A549 (cell line): ENCODE measurements at regions not wholly inside any gene's neighbourhood (a gene's known extent, or its start where the extent isn't known, plus 50 kb on each side); places are given as distances from the start of the nearest gene placed in this dataset.

ENCODE experiments used
- ATAC-seq, 2 experiments: fragments of 200-7000 bp in 1 of 2; fragments of >200 bp in 1 of 2; cut with Nextera tagmentation in 1 of 2; cut with Tn5 transposase in 1 of 2; 3 replicates each; pipeline versions ENCODE4 v1.8.0 to v1.9.1; 2018 to 2020; ENCODE audit warnings: mild to moderate bottlenecking in 1 of 2, moderate library complexity in 1 of 2
- CTCF ChIA-PET: fragments of 300-600 bp; sonication (Branson Sonifier 250); formaldehyde crosslinking; extraction: SDS; loops from one replicate; lab custom pipeline; 2021; ENCODE audit warnings: antibody characterized with exemption, inconsistent platforms; lab: Yijun Ruan, JAX
- POLR2A ChIA-PET: fragments of 350-600 bp; formaldehyde crosslinking; extraction: SDS; loops from one replicate; lab custom pipeline; 2021; ENCODE audit warnings: antibody characterized with exemption, inconsistent platforms; lab: Yijun Ruan, JAX
- DNase-seq, 2 experiments: peaks; one replicate each; pipeline versions ENCODE4 v3.0.0 to v3.0.0-alpha.2; 2011 to 2016; ENCODE audit warnings: low read depth in 1 of 2, low spot score in 1 of 2
- FAIRE-seq: peaks from 2 replicates; lab custom pipeline; 2011; peaks lifted over from hg19 to GRCh38; lab: Jason Lieb, UNC
- H3K27ac ChIP-seq, 2 experiments: fragments of >200 bp; sonication (Bioruptor Twin); formaldehyde crosslinking; 3 replicates each; pipeline ENCODE4 v1.5.1; 2016 to 2017
- H3K4me1 ChIP-seq: fragments of >200 bp; sonication (Bioruptor Twin); formaldehyde crosslinking; 3 replicates; pipeline ENCODE4 v1.6.1; 2016
- H3K4me2 ChIP-seq: fragments of >200 bp; sonication (Bioruptor Twin); formaldehyde crosslinking; 3 replicates; pipeline ENCODE4 v1.6.1; 2016
- H3K4me3 ChIP-seq: fragments of >200 bp; sonication (Bioruptor Twin); formaldehyde crosslinking; 3 replicates; pipeline ENCODE4 v1.5.1; 2016
- H3K9me3 ChIP-seq: fragments of >200 bp; sonication (Bioruptor Twin); formaldehyde crosslinking; 3 replicates; pipeline ENCODE4 v1.6.1; 2016
- CEBPB ChIP-seq, 2 experiments: fragments of >200 bp in 1 of 2; sonication (Bioruptor Twin) in 1 of 2; formaldehyde crosslinking in 1 of 2; IDR thresholded peaks; 2 replicates each; pipeline ENCODE4 v1.6.1; 2012 to 2016
- CHD2 ChIP-seq: fragments of 150-350 bp; IDR thresholded peaks from 2 replicates; pipeline ENCODE4 v1.6.1; 2014; ENCODE audit warnings: low read length; ENCODE audit not compliant: partially characterized antibody
- ESRRA ChIP-seq: fragments of 150-350 bp; IDR thresholded peaks from 2 replicates; pipeline ENCODE4 v1.6.1; 2014; ENCODE audit warnings: mild to moderate bottlenecking, low read length, borderline replicate concordance
- FOSB ChIP-seq: fragments of 250-450 bp; sonication (Bioruptor Pico); IDR thresholded peaks from 2 replicates; pipeline ENCODE4 v1.5.0; 2020; ENCODE audit warnings: mild to moderate bottlenecking, moderate library complexity
- FOXS1 ChIP-seq: fragments of 250-450 bp; sonication (Bioruptor Pico); IDR thresholded peaks from 2 replicates; pipeline ENCODE4 v1.5.0; 2020; ENCODE audit warnings: mild to moderate bottlenecking, moderate library complexity
- GATA3 ChIP-seq: IDR thresholded peaks from 2 replicates; pipeline ENCODE4 v1.6.1; 2012; ENCODE audit warnings: borderline replicate concordance
- HOXA7 ChIP-seq: fragments of 250-450 bp; sonication (Bioruptor Pico); IDR thresholded peaks from 2 replicates; pipeline ENCODE4 v1.5.0; 2020; ENCODE audit warnings: mild to moderate bottlenecking, moderate library complexity
- HOXB5 ChIP-seq: fragments of 250-450 bp; sonication (Bioruptor Pico); IDR thresholded peaks from 2 replicates; pipeline ENCODE4 v1.5.0; 2020; ENCODE audit warnings: mild to moderate bottlenecking, moderate library complexity
- JUN ChIP-seq, 2 experiments: fragments of >200 bp; sonication (Bioruptor Twin); formaldehyde crosslinking; IDR thresholded peaks; 2 replicates in 1 of 2; 3 replicates in 1 of 2; pipeline ENCODE4 v1.6.1; 2016 to 2017
- KDM1A ChIP-seq: fragments of 200-600 bp; sonication (generic); IDR thresholded peaks from 2 replicates; pipeline ENCODE4 v1.6.1; 2016; ENCODE audit warnings: low read depth, mild to moderate bottlenecking
- KDM5A ChIP-seq: fragments of 200-600 bp; sonication (generic); IDR thresholded peaks from 2 replicates; pipeline ENCODE4 v1.6.1; 2016; ENCODE audit warnings: antibody characterized with exemption, mild to moderate bottlenecking
- MAZ ChIP-seq: fragments of 150-350 bp; IDR thresholded peaks from 2 replicates; pipeline ENCODE4 v1.6.1; 2014; ENCODE audit warnings: antibody characterized with exemption, low read depth, low read length, borderline replicate concordance
- MYC ChIP-seq: IDR thresholded peaks from 2 replicates; pipeline ENCODE4 v1.6.1; 2012; ENCODE audit warnings: mild to moderate bottlenecking, inconsistent platforms, low read length, improper control_type of control experiment, borderline replicate concordance
- NR3C1 ChIP-seq: fragments of >200 bp; sonication (Bioruptor Twin); formaldehyde crosslinking; IDR thresholded peaks from 3 replicates; pipeline ENCODE4 v1.6.1; 2017
- POLR2A ChIP-seq: IDR thresholded peaks from 2 replicates; pipeline ENCODE4 v1.6.1; 2012; ENCODE audit warnings: mild to moderate bottlenecking, low read length
- RARB ChIP-seq: fragments of 250-450 bp; sonication (Bioruptor Pico); IDR thresholded peaks from 2 replicates; pipeline ENCODE4 v1.8.0; 2021; ENCODE audit warnings: mild to moderate bottlenecking, moderate library complexity
- TFCP2L1 ChIP-seq: fragments of 250-450 bp; sonication (Bioruptor Pico); IDR thresholded peaks from 2 replicates; pipeline ENCODE4 v1.5.0; 2021; ENCODE audit warnings: mild to moderate bottlenecking
- ZFP36 ChIP-seq: fragments of 450-650 bp; IDR thresholded peaks from 2 replicates; pipeline ENCODE4 v1.6.1; 2014; ENCODE audit warnings: borderline replicate concordance; ENCODE audit not compliant: partially characterized antibody
- ZNF302 ChIP-seq: fragments of 250-450 bp; sonication (Bioruptor Pico); IDR thresholded peaks from 2 replicates; pipeline ENCODE4 v1.9.0; 2021; ENCODE audit warnings: inconsistent platforms, mild to moderate bottlenecking, moderate library complexity
- ZSCAN20 ChIP-seq: fragments of 250-450 bp; sonication (Bioruptor Pico); IDR thresholded peaks from 2 replicates; pipeline ENCODE4 v1.8.0; 2022; ENCODE audit warnings: mild to moderate bottlenecking, moderate library complexity
- WGBS: methylation state at CpG from one replicate; pipeline ENCODE4 v1.1.6; 2017; ENCODE audit errors: missing lambda C conversion rate; 5-methylcytosine and 5-hydroxymethylcytosine counted together
- TF ChIP-seq, protein P1 (sequence below): fragments of >200 bp; sonication (Bioruptor Twin); formaldehyde crosslinking; IDR thresholded peaks from 3 replicates; pipeline ENCODE4 v1.5.1; 2016
- TF ChIP-seq, protein P2 (sequence below): fragments of 450-650 bp; IDR thresholded peaks from 2 replicates; pipeline ENCODE4 v1.6.1; 2014; ENCODE audit warnings: antibody characterized with exemption
- TF ChIP-seq, protein P3 (sequence below): IDR thresholded peaks from 2 replicates; pipeline ENCODE4 v1.6.1; 2012
- TF ChIP-seq, protein P4 (sequence below): fragments of 200-600 bp; sonication (generic); IDR thresholded peaks from 2 replicates; pipeline ENCODE4 v1.6.1; 2016; ENCODE audit warnings: antibody characterized with exemption, mild to moderate bottlenecking, moderate library complexity
- TF ChIP-seq, protein P5 (sequence below): fragments of 150-350 bp; IDR thresholded peaks from 2 replicates; pipeline ENCODE4 v1.6.1; 2014; ENCODE audit warnings: low read depth, mild to moderate bottlenecking, low read length

DNA sequence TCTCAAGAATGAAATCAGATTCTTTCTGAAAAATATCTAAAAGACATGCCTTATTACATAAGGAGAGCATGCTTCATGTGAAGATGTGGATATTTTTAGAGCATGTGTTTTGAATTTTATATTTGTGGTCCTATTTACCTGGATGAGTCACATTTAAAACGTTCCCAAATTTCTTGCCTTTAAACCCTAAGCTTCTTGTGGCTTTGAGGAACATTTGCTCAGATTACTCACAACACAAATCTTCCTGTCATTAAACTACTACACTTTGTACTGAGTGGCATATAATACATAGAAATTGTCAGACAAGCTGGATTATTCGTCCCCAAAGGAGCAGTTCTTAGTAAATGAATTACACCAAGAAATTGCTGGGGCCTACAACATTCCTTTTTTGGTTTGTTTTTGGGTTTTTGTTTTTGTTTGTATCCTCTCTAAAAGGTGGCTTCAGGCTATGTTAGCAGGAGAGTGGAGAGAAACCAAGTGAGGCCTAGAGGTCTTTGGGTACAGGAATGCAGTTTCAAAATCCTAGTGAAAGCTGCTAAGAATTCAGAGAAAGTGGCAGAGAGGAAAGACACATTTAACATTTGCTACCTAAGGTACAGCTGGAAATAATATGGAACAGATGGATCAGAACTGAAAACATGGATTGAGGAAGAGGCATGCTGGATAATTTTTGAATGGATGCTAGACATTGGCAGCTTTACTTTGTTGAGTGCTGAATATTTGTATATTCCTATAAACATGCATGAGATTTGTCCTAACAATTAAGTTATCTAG lies 128.1 kb downstream of the RPL22L1 start:
- no peak for DNase-seq
- Histone ChIP-seq H3K9me3 (no peaks in the 10 kb centered on the region), H3K4me3 (no peak overlapping the region), H3K27ac (peak overlapping the region in 1 of 2 experiments; percentile 58; a peak in 2 of 6 replicates), H3K4me2 (peak overlapping the region; percentile 45), H3K4me1 (peaks cover 34% of the 10 kb centered on the region)
- ChIA-PET CTCF (interaction anchor here (0.6 to 2.9 kb wide), 5 partner anchors 9 to 1081 kb away, joined by 3 to 10 read pairs (median 5); no protein-coding TSS in a partner anchor), POLR2A (no interaction called here)
- 6% methylated on average over 2 of the region's 2 CpGs for WGBS
- FAIRE-seq, result no peak
- no peak; a peak in 1 of 6 replicates for ATAC-seq
- TF ChIP-seq CHD2 (no peak), MYC (no peak), HOXA7 (CRISPR knock-in tag) (no peak), KDM1A (no peak), GATA3 (no peak), HOXB5 (CRISPR knock-in tag) (no peak), KDM5A (no peak), JUN (IDR thresholded peaks at IDR 0.05) (no peak), ESRRA (no peak), FOXS1 (CRISPR knock-in tag) (no peak), RARB (CRISPR knock-in tag) (no peak), ZFP36 (no peak), CEBPB (IDR thresholded peaks at IDR 0.05) (no peak)

DNA sequence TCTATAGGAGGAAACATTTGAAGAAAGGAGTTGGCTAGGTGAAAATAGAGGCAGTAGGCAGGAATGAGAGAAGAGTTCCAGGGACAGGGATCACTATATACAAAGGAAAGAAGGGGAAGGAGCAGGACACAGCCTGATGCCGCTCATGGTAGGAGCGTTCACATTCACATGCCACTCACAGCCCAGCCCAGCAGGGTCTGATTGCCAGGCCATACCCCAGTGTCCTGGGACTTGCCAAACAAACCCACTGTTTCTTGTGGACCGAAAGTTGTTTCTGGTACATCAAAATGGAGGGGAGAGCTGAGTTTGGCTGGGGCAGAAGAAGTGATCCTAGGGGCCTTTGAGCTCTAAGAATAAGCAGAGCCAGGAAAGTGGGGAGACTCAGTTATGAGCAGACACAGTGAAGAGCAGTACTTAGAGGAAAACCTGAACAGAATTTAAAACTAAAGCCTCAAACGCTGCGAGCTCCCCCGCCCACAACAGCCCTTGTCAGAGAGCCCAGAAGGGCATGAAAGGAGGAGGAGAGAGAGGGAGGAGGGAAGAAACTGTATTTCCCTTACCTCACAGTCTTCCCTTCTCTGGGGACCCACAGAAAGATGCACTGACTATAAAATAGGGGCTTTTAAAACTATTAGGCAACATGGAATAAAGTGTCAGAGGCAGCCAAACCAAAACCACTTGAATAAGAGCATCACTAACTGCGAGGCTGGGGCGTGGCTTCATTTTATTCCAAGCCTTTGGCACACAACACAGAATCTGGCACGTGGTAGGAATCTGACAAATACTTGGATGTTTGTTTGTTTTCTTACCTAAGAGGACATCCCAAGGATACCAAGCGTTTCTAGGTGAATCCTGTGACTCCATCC lies 129.0 kb downstream of the RPL22L1 start:
- Histone ChIP-seq H3K4me3 (no peak overlapping the region), H3K27ac (peak overlapping the region in 1 of 2 experiments; percentile 33; a peak in 3 of 6 replicates), H3K4me1 (peaks cover 33% of the 10 kb centered on the region), H3K9me3 (no peaks in the 10 kb centered on the region), H3K4me2 (peak overlapping the region; percentile 45)
- ATAC-seq (peak; percentile 82 to 86), FAIRE-seq (no peak), DNase-seq (peak; percentile 28 to 50)
- ChIA-PET CTCF (interaction anchor here (1.0 to 2.9 kb wide), 4 partner anchors 10 to 71 kb away, joined by 3 to 10 read pairs (median 7); no protein-coding TSS in a partner anchor), POLR2A (no interaction called here)
- 41% methylated on average over 10 of the region's 10 CpGs for WGBS
- TF ChIP-seq, protein P1, sequence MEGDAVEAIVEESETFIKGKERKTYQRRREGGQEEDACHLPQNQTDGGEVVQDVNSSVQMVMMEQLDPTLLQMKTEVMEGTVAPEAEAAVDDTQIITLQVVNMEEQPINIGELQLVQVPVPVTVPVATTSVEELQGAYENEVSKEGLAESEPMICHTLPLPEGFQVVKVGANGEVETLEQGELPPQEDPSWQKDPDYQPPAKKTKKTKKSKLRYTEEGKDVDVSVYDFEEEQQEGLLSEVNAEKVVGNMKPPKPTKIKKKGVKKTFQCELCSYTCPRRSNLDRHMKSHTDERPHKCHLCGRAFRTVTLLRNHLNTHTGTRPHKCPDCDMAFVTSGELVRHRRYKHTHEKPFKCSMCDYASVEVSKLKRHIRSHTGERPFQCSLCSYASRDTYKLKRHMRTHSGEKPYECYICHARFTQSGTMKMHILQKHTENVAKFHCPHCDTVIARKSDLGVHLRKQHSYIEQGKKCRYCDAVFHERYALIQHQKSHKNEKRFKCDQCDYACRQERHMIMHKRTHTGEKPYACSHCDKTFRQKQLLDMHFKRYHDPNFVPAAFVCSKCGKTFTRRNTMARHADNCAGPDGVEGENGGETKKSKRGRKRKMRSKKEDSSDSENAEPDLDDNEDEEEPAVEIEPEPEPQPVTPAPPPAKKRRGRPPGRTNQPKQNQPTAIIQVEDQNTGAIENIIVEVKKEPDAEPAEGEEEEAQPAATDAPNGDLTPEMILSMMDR, result no peak
- no peak for TF ChIP-seq CHD2
- TF ChIP-seq, protein P2, sequence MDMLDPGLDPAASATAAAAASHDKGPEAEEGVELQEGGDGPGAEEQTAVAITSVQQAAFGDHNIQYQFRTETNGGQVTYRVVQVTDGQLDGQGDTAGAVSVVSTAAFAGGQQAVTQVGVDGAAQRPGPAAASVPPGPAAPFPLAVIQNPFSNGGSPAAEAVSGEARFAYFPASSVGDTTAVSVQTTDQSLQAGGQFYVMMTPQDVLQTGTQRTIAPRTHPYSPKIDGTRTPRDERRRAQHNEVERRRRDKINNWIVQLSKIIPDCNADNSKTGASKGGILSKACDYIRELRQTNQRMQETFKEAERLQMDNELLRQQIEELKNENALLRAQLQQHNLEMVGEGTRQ, result peak; percentile 27; the same call in 1 of the 2 replicates
- no peak for TF ChIP-seq FOSB (CRISPR knock-in tag)
- no peak for TF ChIP-seq MAZ
- TF ChIP-seq, protein P3, sequence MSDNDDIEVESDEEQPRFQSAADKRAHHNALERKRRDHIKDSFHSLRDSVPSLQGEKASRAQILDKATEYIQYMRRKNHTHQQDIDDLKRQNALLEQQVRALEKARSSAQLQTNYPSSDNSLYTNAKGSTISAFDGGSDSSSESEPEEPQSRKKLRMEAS, result peak; percentile 55
- no peak for TF ChIP-seq POLR2A
- no peak for TF ChIP-seq NR3C1

DNA sequence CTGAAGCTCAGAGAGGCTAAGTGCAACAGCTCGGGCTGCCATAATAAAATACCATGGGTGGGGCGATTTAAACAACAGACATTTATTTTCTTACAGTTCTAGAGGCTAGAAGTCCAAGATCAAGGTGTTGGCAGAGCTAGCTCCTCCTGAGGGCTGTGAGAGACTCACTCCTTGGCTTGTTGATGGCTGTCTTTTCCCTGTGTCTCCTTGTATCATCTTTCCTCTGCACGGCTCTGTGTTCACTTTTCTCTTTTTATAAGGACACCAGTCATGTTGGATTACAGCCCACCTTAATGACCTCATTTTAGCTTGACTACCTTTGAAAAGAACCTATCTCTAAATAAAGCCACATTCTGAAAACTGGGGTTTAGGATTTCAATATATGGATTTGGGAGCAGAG lies 129.7 kb downstream of the RPL22L1 start:
- Histone ChIP-seq H3K27ac (no peak overlapping the region), H3K4me3 (no peak overlapping the region), H3K9me3 (no peaks in the 10 kb centered on the region), H3K4me2 (no peak overlapping the region), H3K4me1 (peaks cover 26% of the 10 kb centered on the region)
- WGBS, result 89% methylated on average over 3 of the region's 3 CpGs
- POLR2A ChIA-PET, result no interaction called here
- FAIRE-seq (no peak), ATAC-seq (no peak), DNase-seq (no peak)
- CTCF ChIA-PET, result interaction anchor here (1.0 to 2.9 kb wide), 3 partner anchors 9 to 70 kb away, joined by 3 to 10 read pairs (median 9); no protein-coding TSS in a partner anchor
- no peak for TF ChIP-seq ZNF302 (CRISPR knock-in tag)
- no peak for TF ChIP-seq CEBPB (IDR thresholded peaks at IDR 0.05)
- no peak for TF ChIP-seq NR3C1
- no peak for TF ChIP-seq POLR2A
- TF ChIP-seq ZSCAN20, result no peak
- TF ChIP-seq, protein P4, sequence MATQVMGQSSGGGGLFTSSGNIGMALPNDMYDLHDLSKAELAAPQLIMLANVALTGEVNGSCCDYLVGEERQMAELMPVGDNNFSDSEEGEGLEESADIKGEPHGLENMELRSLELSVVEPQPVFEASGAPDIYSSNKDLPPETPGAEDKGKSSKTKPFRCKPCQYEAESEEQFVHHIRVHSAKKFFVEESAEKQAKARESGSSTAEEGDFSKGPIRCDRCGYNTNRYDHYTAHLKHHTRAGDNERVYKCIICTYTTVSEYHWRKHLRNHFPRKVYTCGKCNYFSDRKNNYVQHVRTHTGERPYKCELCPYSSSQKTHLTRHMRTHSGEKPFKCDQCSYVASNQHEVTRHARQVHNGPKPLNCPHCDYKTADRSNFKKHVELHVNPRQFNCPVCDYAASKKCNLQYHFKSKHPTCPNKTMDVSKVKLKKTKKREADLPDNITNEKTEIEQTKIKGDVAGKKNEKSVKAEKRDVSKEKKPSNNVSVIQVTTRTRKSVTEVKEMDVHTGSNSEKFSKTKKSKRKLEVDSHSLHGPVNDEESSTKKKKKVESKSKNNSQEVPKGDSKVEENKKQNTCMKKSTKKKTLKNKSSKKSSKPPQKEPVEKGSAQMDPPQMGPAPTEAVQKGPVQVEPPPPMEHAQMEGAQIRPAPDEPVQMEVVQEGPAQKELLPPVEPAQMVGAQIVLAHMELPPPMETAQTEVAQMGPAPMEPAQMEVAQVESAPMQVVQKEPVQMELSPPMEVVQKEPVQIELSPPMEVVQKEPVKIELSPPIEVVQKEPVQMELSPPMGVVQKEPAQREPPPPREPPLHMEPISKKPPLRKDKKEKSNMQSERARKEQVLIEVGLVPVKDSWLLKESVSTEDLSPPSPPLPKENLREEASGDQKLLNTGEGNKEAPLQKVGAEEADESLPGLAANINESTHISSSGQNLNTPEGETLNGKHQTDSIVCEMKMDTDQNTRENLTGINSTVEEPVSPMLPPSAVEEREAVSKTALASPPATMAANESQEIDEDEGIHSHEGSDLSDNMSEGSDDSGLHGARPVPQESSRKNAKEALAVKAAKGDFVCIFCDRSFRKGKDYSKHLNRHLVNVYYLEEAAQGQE, result no peak
- TF ChIP-seq, protein P5, sequence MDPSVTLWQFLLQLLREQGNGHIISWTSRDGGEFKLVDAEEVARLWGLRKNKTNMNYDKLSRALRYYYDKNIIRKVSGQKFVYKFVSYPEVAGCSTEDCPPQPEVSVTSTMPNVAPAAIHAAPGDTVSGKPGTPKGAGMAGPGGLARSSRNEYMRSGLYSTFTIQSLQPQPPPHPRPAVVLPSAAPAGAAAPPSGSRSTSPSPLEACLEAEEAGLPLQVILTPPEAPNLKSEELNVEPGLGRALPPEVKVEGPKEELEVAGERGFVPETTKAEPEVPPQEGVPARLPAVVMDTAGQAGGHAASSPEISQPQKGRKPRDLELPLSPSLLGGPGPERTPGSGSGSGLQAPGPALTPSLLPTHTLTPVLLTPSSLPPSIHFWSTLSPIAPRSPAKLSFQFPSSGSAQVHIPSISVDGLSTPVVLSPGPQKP, result no peak
- no peak for TF ChIP-seq TFCP2L1 (CRISPR knock-in tag)
- no peak for TF ChIP-seq HOXA7 (CRISPR knock-in tag)
- TF ChIP-seq GATA3, result no peak
